ENCODE measurements at regions not wholly inside any gene's neighbourhood (a gene's known extent, or its start where the extent isn't known, plus 50 kb on each side); places are given as distances from the start of the nearest gene placed in this dataset.
A peak's percentile ranks its signal among the peaks of the same experiment; 100 is the strongest.

DNA sequence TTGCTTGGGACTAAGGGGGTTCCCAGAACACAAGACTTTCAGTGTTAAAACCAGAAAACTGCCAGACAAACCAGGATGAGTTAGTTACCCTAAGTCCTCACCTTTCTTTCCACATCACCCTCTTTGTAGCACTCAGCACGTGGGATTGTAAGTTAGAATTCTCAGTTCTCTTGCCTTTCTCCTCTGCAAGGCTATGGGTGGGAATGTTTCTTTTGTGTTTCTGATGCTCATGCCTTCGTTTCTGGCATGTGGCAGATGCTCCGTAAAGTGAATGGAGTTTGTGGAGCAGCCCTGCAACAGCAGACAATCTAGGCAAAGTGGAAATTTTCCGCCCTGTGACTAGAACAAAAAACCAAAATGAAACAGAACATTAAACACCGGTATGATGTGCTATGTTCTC, 64.7 kb upstream of the SPP1 start:
- peak overlapping the region; percentile 53 for H2AFZ ChIP-seq (ENCODE audit: low read depth, low read length)
- no peak overlapping the region for H3K27ac ChIP-seq (ENCODE audit: low read depth, low read length)
- no peaks in the 10 kb centered on the region for H3K79me2 ChIP-seq (ENCODE audit: insufficient read depth, low read length)
- no peak overlapping the region for H3K27ac Mint-ChIP-seq (ENCODE audit: unreplicated experiment)
- no peaks in the 10 kb centered on the region for H3K27me3 Mint-ChIP-seq (ENCODE audit: low read depth, unreplicated experiment)
- peak overlapping the region; percentile 17 for H3K4me2 ChIP-seq (ENCODE audit: low read length)
- no peaks in the 10 kb centered on the region for H3K9me3 Mint-ChIP-seq (ENCODE audit: unreplicated experiment)
- no peak for DNase-seq (ENCODE audit: low read depth)
- H3K4me1 Mint-ChIP-seq (ENCODE audit: low read depth, unreplicated experiment) = peaks cover 23% of the 10 kb centered on the region
- no peak for FAIRE-seq
- no peak for TF ChIP-seq EZH2 (IDR thresholded peaks at IDR 0.05; ENCODE audit: insufficient read depth, low read length)
- TF ChIP-seq, protein P1, sequence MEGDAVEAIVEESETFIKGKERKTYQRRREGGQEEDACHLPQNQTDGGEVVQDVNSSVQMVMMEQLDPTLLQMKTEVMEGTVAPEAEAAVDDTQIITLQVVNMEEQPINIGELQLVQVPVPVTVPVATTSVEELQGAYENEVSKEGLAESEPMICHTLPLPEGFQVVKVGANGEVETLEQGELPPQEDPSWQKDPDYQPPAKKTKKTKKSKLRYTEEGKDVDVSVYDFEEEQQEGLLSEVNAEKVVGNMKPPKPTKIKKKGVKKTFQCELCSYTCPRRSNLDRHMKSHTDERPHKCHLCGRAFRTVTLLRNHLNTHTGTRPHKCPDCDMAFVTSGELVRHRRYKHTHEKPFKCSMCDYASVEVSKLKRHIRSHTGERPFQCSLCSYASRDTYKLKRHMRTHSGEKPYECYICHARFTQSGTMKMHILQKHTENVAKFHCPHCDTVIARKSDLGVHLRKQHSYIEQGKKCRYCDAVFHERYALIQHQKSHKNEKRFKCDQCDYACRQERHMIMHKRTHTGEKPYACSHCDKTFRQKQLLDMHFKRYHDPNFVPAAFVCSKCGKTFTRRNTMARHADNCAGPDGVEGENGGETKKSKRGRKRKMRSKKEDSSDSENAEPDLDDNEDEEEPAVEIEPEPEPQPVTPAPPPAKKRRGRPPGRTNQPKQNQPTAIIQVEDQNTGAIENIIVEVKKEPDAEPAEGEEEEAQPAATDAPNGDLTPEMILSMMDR (IDR thresholded peaks at IDR 0.05; ENCODE audit: insufficient read depth, low read depth, low read length) = no peak
- no peaks in the 10 kb centered on the region for H3K27me3 ChIP-seq (ENCODE audit: insufficient read depth, low read length)
- no peaks in the 10 kb centered on the region for H3K36me3 ChIP-seq (ENCODE audit: insufficient read depth, low read length)
- H3K4me3 Mint-ChIP-seq (ENCODE audit: unreplicated experiment) = no peak overlapping the region
- H3K9ac ChIP-seq (ENCODE audit: low read length) = no peak overlapping the region
- H3K9me3 ChIP-seq (ENCODE audit: insufficient read depth, low read depth, low read length) = no peaks in the 10 kb centered on the region
- no peaks in the 10 kb centered on the region for H4K20me1 ChIP-seq (ENCODE audit: insufficient read depth, low read length)
- H3K4me3 ChIP-seq (ENCODE audit: insufficient read depth, low read depth, low read length) = no peak overlapping the region
- H3K4me1 ChIP-seq (ENCODE audit: insufficient read depth, low read length) = no peaks in the 10 kb centered on the region
- H3K36me3 Mint-ChIP-seq (ENCODE audit: low read depth, unreplicated experiment) = no peaks in the 10 kb centered on the region

DNA sequence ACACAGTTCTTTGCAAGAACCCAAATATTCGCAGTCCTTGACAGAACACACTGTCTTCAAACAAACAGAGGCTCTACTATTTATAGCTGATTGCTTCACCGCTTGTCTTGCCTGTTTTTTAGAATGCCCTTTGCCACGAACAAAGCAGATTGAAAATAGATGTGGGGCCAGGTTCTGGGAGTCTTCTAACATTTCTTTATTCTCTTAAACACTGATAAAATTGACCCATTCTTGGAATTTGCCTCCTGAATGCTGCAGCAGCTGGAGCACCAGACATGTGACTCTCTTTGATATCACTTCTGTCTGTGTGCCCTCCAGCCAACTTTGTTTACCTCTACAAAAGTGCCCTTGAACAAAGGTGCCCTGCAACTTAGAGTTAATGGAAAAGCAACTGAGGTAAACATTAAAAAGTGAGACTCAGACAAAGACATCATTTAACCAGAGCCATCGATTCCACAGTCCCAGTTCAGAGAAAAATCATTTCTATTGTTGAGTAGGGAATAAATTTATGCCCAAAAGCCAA, 64.2 kb upstream of the SPP1 start:
- FAIRE-seq = no peak

More for the DNA sequence above, 64.2 kb upstream of the SPP1 start:
- Mint-ChIP-seq H3K36me3 (ENCODE audit: low read depth, unreplicated experiment) (no peaks in the 10 kb centered on the region), H3K4me1 (ENCODE audit: low read depth, unreplicated experiment) (peaks cover 23% of the 10 kb centered on the region), H3K9me3 (ENCODE audit: unreplicated experiment) (no peaks in the 10 kb centered on the region), H3K27ac (ENCODE audit: unreplicated experiment) (peak overlapping the region; percentile 34), H3K4me3 (ENCODE audit: unreplicated experiment) (no peak overlapping the region), H3K27me3 (ENCODE audit: low read depth, unreplicated experiment) (no peaks in the 10 kb centered on the region)
- Histone ChIP-seq H3K4me2 (ENCODE audit: low read length) (peak overlapping the region; percentile 17), H4K20me1 (ENCODE audit: insufficient read depth, low read length) (no peaks in the 10 kb centered on the region), H3K4me1 (ENCODE audit: insufficient read depth, low read length) (no peaks in the 10 kb centered on the region), H3K27me3 (ENCODE audit: insufficient read depth, low read length) (no peaks in the 10 kb centered on the region), H3K9me3 (ENCODE audit: insufficient read depth, low read depth, low read length) (no peaks in the 10 kb centered on the region), H3K79me2 (ENCODE audit: insufficient read depth, low read length) (no peaks in the 10 kb centered on the region), H3K4me3 (ENCODE audit: insufficient read depth, low read depth, low read length) (no peak overlapping the region), H3K36me3 (ENCODE audit: insufficient read depth, low read length) (no peaks in the 10 kb centered on the region), H2AFZ (ENCODE audit: low read depth, low read length) (no peak overlapping the region), H3K27ac (ENCODE audit: low read depth, low read length) (no peak overlapping the region), H3K9ac (ENCODE audit: low read length) (no peak overlapping the region)
- DNase-seq (ENCODE audit: low read depth) = no peak
- TF ChIP-seq, protein P1 (IDR thresholded peaks at IDR 0.05; ENCODE audit: insufficient read depth, low read depth, low read length) = no peak
- TF ChIP-seq EZH2 (IDR thresholded peaks at IDR 0.05; ENCODE audit: insufficient read depth, low read length) = no peak

Measured in astrocyte (in vitro differentiated cells and primary cell).